ENCODE measurements at regions not wholly inside any gene's neighbourhood (a gene's known extent, or its start where the extent isn't known, plus 50 kb on each side); places are given as distances from the start of the nearest gene placed in this dataset.

DNA sequence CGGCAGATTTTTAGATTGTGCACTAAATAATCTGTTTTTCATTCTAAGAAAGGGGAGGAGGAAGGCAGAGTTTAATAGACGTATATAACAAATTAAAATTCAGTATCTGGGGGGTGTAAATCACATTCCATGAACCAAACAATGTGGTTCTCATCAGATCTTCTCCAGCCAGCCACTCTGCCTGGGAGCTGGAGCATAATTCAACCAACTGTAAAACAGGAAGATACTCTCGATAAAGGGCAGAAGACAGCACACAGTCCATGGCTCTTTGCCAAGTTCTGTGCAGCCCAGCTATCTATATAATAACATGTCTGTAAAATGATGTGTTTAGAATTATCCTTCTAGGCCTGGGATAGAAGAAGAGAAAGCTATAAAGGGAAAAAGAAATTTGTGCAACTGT is 289.9 kb upstream of the ZFP64 start:
- Histone ChIP-seq H3K4me2 (ENCODE audit: low read length) (no peak overlapping the region), H3K9me2 (ENCODE audit: insufficient read depth) (no peaks in the 10 kb centered on the region), H3K9ac (ENCODE audit: low read length) (no peak overlapping the region), H3K4me1 (ENCODE audit: control insufficient read depth in 1 of 2, insufficient read depth in 2 of 2, low read length in 2 of 2) (no peaks in the 10 kb centered on the region), H3K79me2 (ENCODE audit: insufficient read depth, low read length) (no peaks in the 10 kb centered on the region), H3K4me3 (replicated peaks in 1 of 2; ENCODE audit: low read depth in 1 of 2, low read length in 2 of 2) (no peak overlapping the region), H2AFZ (ENCODE audit: low read depth, low read length, poor library complexity, severe bottlenecking) (no peak overlapping the region), H3K27ac (ENCODE audit: low read depth, low read length) (no peak overlapping the region), H4K20me1 (ENCODE audit: insufficient read depth) (no peaks in the 10 kb centered on the region), H3K9me3 (ENCODE audit: control insufficient read depth in 1 of 2, insufficient read depth in 1 of 2, low read depth in 1 of 2, low read length in 2 of 2) (peaks cover 0 to 4% of the 10 kb centered on the region in 2 experiments; a peak in 1 of 4 replicates), H3K36me3 (ENCODE audit: control insufficient read depth in 1 of 2, insufficient read depth in 2 of 2, low read length in 2 of 2) (no peaks in the 10 kb centered on the region), H3K27me3 (ENCODE audit: insufficient read depth, low read length) (no peaks in the 10 kb centered on the region)
- DNase-seq (ENCODE audit: low read depth, low spot score), result no peak
- POLR2A ChIA-PET, result no interaction called here
- intact Hi-C loops (cut with micrococcal nuclease), result no loop called here
- CTCF ChIA-PET, result no interaction called here
- no peak for ATAC-seq
- no TSS peak for BruUV-seq (replicated peaks)
- TF ChIP-seq ZFX (IDR thresholded peaks at IDR 0.05), result no peak
- TF ChIP-seq CBX3 (IDR thresholded peaks at IDR 0.05; ENCODE audit: low read depth), result no peak
- TF ChIP-seq CEBPB (IDR thresholded peaks at IDR 0.05; ENCODE audit: low read depth), result no peak
- TF ChIP-seq SP1 (IDR thresholded peaks at IDR 0.05; ENCODE audit: low read depth), result no peak
- no peak for TF ChIP-seq ZNF274 (IDR thresholded peaks at IDR 0.05; ENCODE audit: low read depth, low read length)
- no peak for TF ChIP-seq ELF1 (IDR thresholded peaks at IDR 0.05; ENCODE audit: borderline replicate concordance, low read depth)
- TF ChIP-seq, protein P1, sequence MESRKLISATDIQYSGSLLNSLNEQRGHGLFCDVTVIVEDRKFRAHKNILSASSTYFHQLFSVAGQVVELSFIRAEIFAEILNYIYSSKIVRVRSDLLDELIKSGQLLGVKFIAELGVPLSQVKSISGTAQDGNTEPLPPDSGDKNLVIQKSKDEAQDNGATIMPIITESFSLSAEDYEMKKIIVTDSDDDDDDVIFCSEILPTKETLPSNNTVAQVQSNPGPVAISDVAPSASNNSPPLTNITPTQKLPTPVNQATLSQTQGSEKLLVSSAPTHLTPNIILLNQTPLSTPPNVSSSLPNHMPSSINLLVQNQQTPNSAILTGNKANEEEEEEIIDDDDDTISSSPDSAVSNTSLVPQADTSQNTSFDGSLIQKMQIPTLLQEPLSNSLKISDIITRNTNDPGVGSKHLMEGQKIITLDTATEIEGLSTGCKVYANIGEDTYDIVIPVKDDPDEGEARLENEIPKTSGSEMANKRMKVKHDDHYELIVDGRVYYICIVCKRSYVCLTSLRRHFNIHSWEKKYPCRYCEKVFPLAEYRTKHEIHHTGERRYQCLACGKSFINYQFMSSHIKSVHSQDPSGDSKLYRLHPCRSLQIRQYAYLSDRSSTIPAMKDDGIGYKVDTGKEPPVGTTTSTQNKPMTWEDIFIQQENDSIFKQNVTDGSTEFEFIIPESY (IDR thresholded peaks at IDR 0.05; ENCODE audit: extremely low read depth, insufficient replicate concordance, low read length), result no peak
- TF ChIP-seq, protein P2, sequence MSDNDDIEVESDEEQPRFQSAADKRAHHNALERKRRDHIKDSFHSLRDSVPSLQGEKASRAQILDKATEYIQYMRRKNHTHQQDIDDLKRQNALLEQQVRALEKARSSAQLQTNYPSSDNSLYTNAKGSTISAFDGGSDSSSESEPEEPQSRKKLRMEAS (IDR thresholded peaks at IDR 0.05), result no peak
- no peak for TF ChIP-seq FOSL1 (IDR thresholded peaks at IDR 0.05; ENCODE audit: low read depth)
- TF ChIP-seq YY1 (IDR thresholded peaks at IDR 0.05; ENCODE audit: extremely low read depth, insufficient replicate concordance, low read depth, low read length), result no peak
- TF ChIP-seq JUND (IDR thresholded peaks at IDR 0.05), result no peak
- TF ChIP-seq EGR1 (IDR thresholded peaks at IDR 0.05; ENCODE audit: low read depth), result no peak
- no peak for TF ChIP-seq TCF7L2 (IDR thresholded peaks at IDR 0.05; ENCODE audit: borderline replicate concordance, extremely low read depth, insufficient read depth, insufficient read length)
- no peak for TF ChIP-seq RAD21 (IDR thresholded peaks at IDR 0.05; ENCODE audit: low read depth)
- TF ChIP-seq EZH2 (IDR thresholded peaks at IDR 0.05), result no peak
- TF ChIP-seq EZH2phosphoT487 (IDR thresholded peaks at IDR 0.05; ENCODE audit: borderline replicate concordance), result no peak
- TF ChIP-seq POLR2A (IDR thresholded peaks at IDR 0.05; ENCODE audit: borderline replicate concordance, extremely low read depth, insufficient read depth, insufficient read length), result no peak
- TF ChIP-seq, protein P3, sequence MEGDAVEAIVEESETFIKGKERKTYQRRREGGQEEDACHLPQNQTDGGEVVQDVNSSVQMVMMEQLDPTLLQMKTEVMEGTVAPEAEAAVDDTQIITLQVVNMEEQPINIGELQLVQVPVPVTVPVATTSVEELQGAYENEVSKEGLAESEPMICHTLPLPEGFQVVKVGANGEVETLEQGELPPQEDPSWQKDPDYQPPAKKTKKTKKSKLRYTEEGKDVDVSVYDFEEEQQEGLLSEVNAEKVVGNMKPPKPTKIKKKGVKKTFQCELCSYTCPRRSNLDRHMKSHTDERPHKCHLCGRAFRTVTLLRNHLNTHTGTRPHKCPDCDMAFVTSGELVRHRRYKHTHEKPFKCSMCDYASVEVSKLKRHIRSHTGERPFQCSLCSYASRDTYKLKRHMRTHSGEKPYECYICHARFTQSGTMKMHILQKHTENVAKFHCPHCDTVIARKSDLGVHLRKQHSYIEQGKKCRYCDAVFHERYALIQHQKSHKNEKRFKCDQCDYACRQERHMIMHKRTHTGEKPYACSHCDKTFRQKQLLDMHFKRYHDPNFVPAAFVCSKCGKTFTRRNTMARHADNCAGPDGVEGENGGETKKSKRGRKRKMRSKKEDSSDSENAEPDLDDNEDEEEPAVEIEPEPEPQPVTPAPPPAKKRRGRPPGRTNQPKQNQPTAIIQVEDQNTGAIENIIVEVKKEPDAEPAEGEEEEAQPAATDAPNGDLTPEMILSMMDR (IDR thresholded peaks at IDR 0.05 in 2 of 3, conservative IDR thresholded peaks at IDR 0.05 in 1 of 3; ENCODE audit: borderline replicate concordance in 1 of 3, insufficient read depth in 1 of 3, low read depth in 2 of 3, low read length in 2 of 3), result no peak
- RAD21 ChIA-PET (ENCODE audit: low non-redundant PET in 1 of 2, low total read pairs in 2 of 2, uncharacterized antibody in 2 of 2, unreplicated experiment in 2 of 2), result no interaction called here

Data from HCT116 (cell line).